ENCODE measurements at regions not wholly inside any gene's neighbourhood (a gene's known extent, or its start where the extent isn't known, plus 50 kb on each side); places are given as distances from the start of the nearest gene placed in this dataset.

GRCh38 chr2:126172631-126173184 lies 483.2 kb upstream of the GYPC start:
- TF ChIP-seq, protein P1, sequence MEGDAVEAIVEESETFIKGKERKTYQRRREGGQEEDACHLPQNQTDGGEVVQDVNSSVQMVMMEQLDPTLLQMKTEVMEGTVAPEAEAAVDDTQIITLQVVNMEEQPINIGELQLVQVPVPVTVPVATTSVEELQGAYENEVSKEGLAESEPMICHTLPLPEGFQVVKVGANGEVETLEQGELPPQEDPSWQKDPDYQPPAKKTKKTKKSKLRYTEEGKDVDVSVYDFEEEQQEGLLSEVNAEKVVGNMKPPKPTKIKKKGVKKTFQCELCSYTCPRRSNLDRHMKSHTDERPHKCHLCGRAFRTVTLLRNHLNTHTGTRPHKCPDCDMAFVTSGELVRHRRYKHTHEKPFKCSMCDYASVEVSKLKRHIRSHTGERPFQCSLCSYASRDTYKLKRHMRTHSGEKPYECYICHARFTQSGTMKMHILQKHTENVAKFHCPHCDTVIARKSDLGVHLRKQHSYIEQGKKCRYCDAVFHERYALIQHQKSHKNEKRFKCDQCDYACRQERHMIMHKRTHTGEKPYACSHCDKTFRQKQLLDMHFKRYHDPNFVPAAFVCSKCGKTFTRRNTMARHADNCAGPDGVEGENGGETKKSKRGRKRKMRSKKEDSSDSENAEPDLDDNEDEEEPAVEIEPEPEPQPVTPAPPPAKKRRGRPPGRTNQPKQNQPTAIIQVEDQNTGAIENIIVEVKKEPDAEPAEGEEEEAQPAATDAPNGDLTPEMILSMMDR (IDR thresholded peaks at IDR 0.05; ENCODE audit: low read depth, low read length, missing control alignments) = no peak
- H3K4me3 ChIP-seq (replicated peaks; ENCODE audit: low read depth, low read length) = no peak overlapping the region
- DNase-seq (ENCODE audit: extremely low read depth, low read depth) = no peak

DNA sequence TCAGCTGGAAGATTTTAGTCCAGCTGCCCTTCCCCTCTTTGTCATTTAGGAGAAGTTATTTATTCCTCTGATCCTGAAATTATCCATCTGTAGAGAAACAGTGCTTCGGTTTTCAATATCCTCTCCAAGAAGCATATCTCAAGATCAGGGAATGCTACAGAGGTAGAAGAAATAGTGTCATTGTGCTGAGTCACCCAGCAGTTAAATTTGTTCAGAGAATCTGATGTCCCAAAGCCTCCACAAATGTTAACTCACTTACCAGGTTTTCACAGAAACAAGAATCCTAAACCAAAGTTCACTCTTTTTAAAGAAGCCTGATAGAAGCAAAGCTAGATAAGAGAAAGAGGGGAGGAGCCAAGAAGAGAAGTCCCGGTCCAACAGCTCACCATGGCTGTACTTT lies 480.7 kb upstream of the GYPC start:
- no peak overlapping the region for H3K4me3 ChIP-seq (replicated peaks; ENCODE audit: low read depth, low read length)
- no peak for DNase-seq (ENCODE audit: extremely low read depth, low read depth)
- TF ChIP-seq, protein P1 (IDR thresholded peaks at IDR 0.05; ENCODE audit: low read depth, low read length, missing control alignments) = no peak

DNA sequence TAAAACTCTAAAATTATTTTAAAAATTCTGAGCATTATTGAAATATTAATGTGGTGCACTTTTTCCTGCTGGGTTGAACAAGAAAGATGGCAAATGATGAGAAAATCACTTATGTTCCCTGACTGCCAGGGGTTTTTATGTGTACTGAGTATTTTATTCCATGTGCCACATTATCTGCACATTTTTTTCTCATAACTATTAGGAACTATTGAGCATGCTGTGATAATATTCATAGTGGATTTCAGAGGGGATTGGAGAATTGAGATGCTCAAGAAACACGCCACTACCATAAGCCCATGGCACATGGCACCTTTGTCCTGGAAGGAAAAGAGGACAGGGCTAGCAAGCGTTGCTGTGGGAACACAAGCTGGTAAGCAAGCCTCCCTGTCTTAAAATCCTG lies 478.5 kb upstream of the GYPC start:
- no peak overlapping the region for H3K4me3 ChIP-seq (replicated peaks; ENCODE audit: low read depth, low read length)
- TF ChIP-seq, protein P1 (IDR thresholded peaks at IDR 0.05; ENCODE audit: low read depth, low read length, missing control alignments) = no peak
- no peak for DNase-seq (ENCODE audit: extremely low read depth, low read depth)

DNA sequence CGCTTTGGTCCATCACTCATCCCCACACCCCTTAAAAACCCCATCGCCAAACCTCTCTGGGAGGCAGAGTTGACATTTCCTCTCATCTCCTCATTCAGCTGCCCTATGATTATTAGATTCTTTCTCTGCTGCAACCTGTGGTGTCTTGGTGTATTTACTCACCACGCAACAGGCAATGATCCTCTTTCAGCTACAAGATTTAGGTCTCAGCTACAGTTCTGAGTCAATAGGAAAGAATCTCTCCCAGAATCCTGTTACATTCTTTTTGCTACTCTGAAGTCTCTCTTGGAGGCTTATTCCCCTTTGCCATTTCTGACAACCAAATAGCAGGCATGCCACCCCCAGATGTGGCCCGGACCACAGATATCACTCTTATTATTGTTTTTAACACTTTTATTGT lies 468.3 kb upstream of the GYPC start:
- H3K4me3 ChIP-seq (replicated peaks; ENCODE audit: low read depth, low read length) = no peak overlapping the region
- no peak for DNase-seq (ENCODE audit: extremely low read depth, low read depth)
- TF ChIP-seq, protein P1 (IDR thresholded peaks at IDR 0.05; ENCODE audit: low read depth, low read length, missing control alignments) = no peak

- no peak for DNase-seq (ENCODE audit: extremely low read depth, low read depth)
- TF ChIP-seq, protein P1 (IDR thresholded peaks at IDR 0.05; ENCODE audit: low read depth, low read length, missing control alignments) = no peak
- H3K4me3 ChIP-seq (replicated peaks; ENCODE audit: low read depth, low read length) = no peak overlapping the region
Measured at GRCh38 chr2:126189527-126189926, 466.4 kb upstream of the GYPC start.

- DNase-seq (ENCODE audit: extremely low read depth, low read depth) = no peak
- TF ChIP-seq, protein P1 (IDR thresholded peaks at IDR 0.05; ENCODE audit: low read depth, low read length, missing control alignments) = no peak
- no peak overlapping the region for H3K4me3 ChIP-seq (replicated peaks; ENCODE audit: low read depth, low read length)
Measured at GRCh38 chr2:126200538-126200937, 455.4 kb upstream of the GYPC start.

- TF ChIP-seq, protein P1 (IDR thresholded peaks at IDR 0.05; ENCODE audit: low read depth, low read length, missing control alignments) = no peak
- DNase-seq (ENCODE audit: extremely low read depth, low read depth) = no peak
- H3K4me3 ChIP-seq (replicated peaks; ENCODE audit: low read depth, low read length) = no peak overlapping the region
Measured at GRCh38 chr2:126208266-126208665, 447.7 kb upstream of the GYPC start.

Data from HFF-Myc (cell line).